IMR-90 (cell line): ENCODE measurements at regions not wholly inside any gene's neighbourhood (a gene's known extent, or its start where the extent isn't known, plus 50 kb on each side); places are given as distances from the start of the nearest gene placed in this dataset.

Source experiments
- ATAC-seq: fragments of 200-7000 bp; cut with Tn5 transposase; 2 replicates; pipeline ENCODE4 v1.9.1; 2020; ENCODE audit warnings: low read depth, mild to moderate bottlenecking, moderate library complexity
- BruUV-seq: library from RNA; stranded (reverse); fragments of 400-500 nt; replicated peaks from 2 replicates; lab custom pipeline; 2021; lab: Mats Ljungman, UMichigan
- CTCF ChIA-PET: fragments of 300-600 bp; formaldehyde crosslinking; extraction: SDS; loops from one replicate; lab custom pipeline; 2021; ENCODE audit warnings: antibody characterized with exemption; lab: Yijun Ruan, JAX
- POLR2A ChIA-PET: fragments of 300-600 bp; sonication (Branson Sonifier 250); formaldehyde crosslinking; loops from one replicate; lab custom pipeline; 2022; ENCODE audit warnings: antibody characterized with exemption; ENCODE audit not compliant: unreplicated experiment; lab: Charles Lee
- DNase-seq: peaks from one replicate; pipeline ENCODE4 v3.0.0; 2013
- H2AFZ ChIP-seq: replicated peaks from 2 replicates; pipeline ENCODE3; 2013; ENCODE audit warnings: low read length, mild to moderate bottlenecking; ENCODE audit not compliant: poor library complexity
- H2AK5ac ChIP-seq: 2 replicates; pipeline ENCODE4 v1.6.1; 2013; ENCODE audit warnings: low read depth, low read length, inconsistent platforms
- H2AK9ac ChIP-seq: replicated peaks from 2 replicates; pipeline ENCODE3; 2013; ENCODE audit warnings: mild to moderate bottlenecking, low read depth, low read length, moderate library complexity; ENCODE audit not compliant: poor library complexity
- H2BK120ac ChIP-seq: 2 replicates; pipeline ENCODE4 v1.6.1; 2013; ENCODE audit warnings: low read depth, low read length, inconsistent platforms
- H2BK15ac ChIP-seq: 3 replicates; pipeline ENCODE4 v1.6.1; 2013; ENCODE audit warnings: low read depth, low read length, inconsistent platforms
- H2BK20ac ChIP-seq: 2 replicates; pipeline ENCODE4 v1.6.1; 2013; ENCODE audit warnings: low read depth, mild to moderate bottlenecking, inconsistent platforms, low read length, moderate library complexity
- H2BK5ac ChIP-seq: 2 replicates; pipeline ENCODE4 v1.6.1; 2013; ENCODE audit warnings: mild to moderate bottlenecking, low read depth, low read length, inconsistent platforms; ENCODE audit not compliant: poor library complexity, severe bottlenecking
- H3K14ac ChIP-seq: replicated peaks from 2 replicates; pipeline ENCODE4 v1.6.1; 2013; ENCODE audit warnings: low read depth, low read length, inconsistent platforms
- H3K18ac ChIP-seq: 2 replicates; pipeline ENCODE4 v1.6.1; 2013; ENCODE audit warnings: low read depth, low read length, control low read depth
- H3K23ac ChIP-seq: 2 replicates; pipeline ENCODE4 v1.6.1; 2013; ENCODE audit warnings: low read depth, low read length, inconsistent platforms
- H3K27ac ChIP-seq: 2 replicates; pipeline ENCODE4 v1.5.1; 2013; ENCODE audit warnings: mild to moderate bottlenecking, control low read depth, low read length; ENCODE audit not compliant: insufficient read depth
- H3K27me3 ChIP-seq: 2 replicates; pipeline ENCODE4 v1.6.1; 2013; ENCODE audit warnings: low read length; ENCODE audit not compliant: control insufficient read depth, insufficient read depth
- H3K36me3 ChIP-seq: 2 replicates; pipeline ENCODE4 v1.6.1; 2013; ENCODE audit warnings: low read length, mixed read lengths; ENCODE audit not compliant: control insufficient read depth, insufficient read depth
- H3K4ac ChIP-seq: 2 replicates; pipeline ENCODE4 v1.6.1; 2013; ENCODE audit warnings: low read depth, low read length, inconsistent platforms
- H3K4me1 ChIP-seq: 2 replicates; pipeline ENCODE4 v1.6.1; 2013; ENCODE audit warnings: low read length, mixed read lengths; ENCODE audit not compliant: control insufficient read depth, insufficient read depth
- H3K4me2 ChIP-seq: 2 replicates; pipeline ENCODE4 v1.6.1; 2013; ENCODE audit warnings: low read depth, mild to moderate bottlenecking, control low read depth, low read length, moderate library complexity
- H3K4me3 ChIP-seq: 2 replicates; pipeline ENCODE4 v1.5.1; 2013; ENCODE audit warnings: low read depth, mild to moderate bottlenecking, control low read depth, low read length, moderate library complexity; ENCODE audit not compliant: insufficient read depth
- H3K56ac ChIP-seq: 2 replicates; pipeline ENCODE4 v1.6.1; 2013; ENCODE audit warnings: low read length, inconsistent platforms; ENCODE audit not compliant: insufficient read depth; ENCODE audit errors: extremely low read depth
- H3K79me1 ChIP-seq, 2 experiments: 2 replicates each; pipeline ENCODE4 v1.6.1; 2013; ENCODE audit warnings: low read length in 2 of 2, inconsistent platforms in 1 of 2, low read depth in 1 of 2
- H3K9ac ChIP-seq: 2 replicates; pipeline ENCODE4 v1.6.1; 2013; ENCODE audit warnings: low read depth, low read length, control low read depth
- H3K9me1 ChIP-seq: 2 replicates; pipeline ENCODE4 v1.6.1; 2013; ENCODE audit warnings: low read length, inconsistent platforms; ENCODE audit not compliant: insufficient read depth
- H3K9me3 ChIP-seq: 2 replicates; pipeline ENCODE4 v1.6.1; 2013; ENCODE audit warnings: low read length; ENCODE audit not compliant: control insufficient read depth, insufficient read depth
- H4K20me1 ChIP-seq: 2 replicates; pipeline ENCODE4 v1.6.1; 2013; ENCODE audit warnings: low read length, inconsistent platforms; ENCODE audit not compliant: insufficient read depth
- H4K5ac ChIP-seq: 2 replicates; pipeline ENCODE4 v1.6.1; 2013; ENCODE audit warnings: mild to moderate bottlenecking, low read depth, low read length, control low read depth
- H4K8ac ChIP-seq, 2 experiments: 2 replicates each; pipeline ENCODE4 v1.6.1; 2013; ENCODE audit warnings: low read depth in 2 of 2, low read length in 2 of 2, control low read depth in 1 of 2, inconsistent platforms in 1 of 2
- H4K91ac ChIP-seq: 2 replicates; pipeline ENCODE4 v1.6.1; 2013; ENCODE audit warnings: low read depth, low read length, inconsistent platforms; ENCODE audit not compliant: insufficient read depth
- BHLHE40 ChIP-seq: fragments of 150-350 bp; IDR thresholded peaks from 2 replicates; pipeline ENCODE4 v1.6.1; 2016; ENCODE audit warnings: mild to moderate bottlenecking, low read depth, low read length
- CEBPB ChIP-seq: IDR thresholded peaks from 2 replicates; pipeline ENCODE4 v1.6.1; 2012; ENCODE audit warnings: low read depth, low read length, improper control_type of control experiment
- CTCF ChIP-seq: conservative IDR thresholded peaks from 2 replicates; pipeline ENCODE4 v1.5.1; 2012; ENCODE audit warnings: mild to moderate bottlenecking, low read depth, low read length, improper control_type of control experiment
- FOS ChIP-seq: fragments of 150-350 bp; IDR thresholded peaks from 2 replicates; pipeline ENCODE4 v1.6.1; 2016; ENCODE audit warnings: low read depth, low read length
- MAFK ChIP-seq: IDR thresholded peaks from 2 replicates; pipeline ENCODE4 v1.6.1; 2012; ENCODE audit warnings: low read depth, low read length, improper control_type of control experiment
- MAZ ChIP-seq: IDR thresholded peaks from 2 replicates; pipeline ENCODE4 v1.6.1; 2012; ENCODE audit warnings: low read depth, mild to moderate bottlenecking, low read length, improper control_type of control experiment, moderate library complexity, borderline replicate concordance
- POLR2A ChIP-seq: IDR thresholded peaks from 2 replicates; pipeline ENCODE4 v1.6.1; 2012; ENCODE audit warnings: mild to moderate bottlenecking, low read depth, low read length
- RAD21 ChIP-seq: IDR thresholded peaks from 2 replicates; pipeline ENCODE4 v1.6.1; 2012; ENCODE audit warnings: low read length, improper control_type of control experiment
- RFX5 ChIP-seq: IDR thresholded peaks from 2 replicates; pipeline ENCODE4 v1.8.0; 2012; ENCODE audit warnings: low read depth, mild to moderate bottlenecking, low read length, moderate library complexity
- SMC3 ChIP-seq: fragments of 150-350 bp; IDR thresholded peaks from 2 replicates; pipeline ENCODE4 v1.6.1; 2016; ENCODE audit warnings: low read depth, mild to moderate bottlenecking, antibody characterized with exemption, low read length, moderate library complexity
- WGBS, 2 experiments: methylation state at CpG; one replicate each; pipeline versions ENCODE4 v1.1.5 to v1.1.7; 2013; ENCODE audit warnings: missing lambda C conversion rate in 2 of 2; ENCODE audit not compliant: insufficient read length in 1 of 2; ENCODE audit errors: extremely low coverage in 2 of 2; 5-methylcytosine and 5-hydroxymethylcytosine counted together
- dilution Hi-C: fragments of 300-500 bp; cut with HindIII; formaldehyde crosslinking; loops from one replicate; pipeline ENCODE4 v1.14.3; 2018; ENCODE audit warnings: low sequenced_read_pairs; ENCODE audit not compliant: unreplicated experiment
- in situ Hi-C: fragments of 300-500 bp; cut with MboI; formaldehyde crosslinking; loops from 3 replicates; pipeline ENCODE4 v1.14.3; 2019; ENCODE audit warnings: low sequenced_read_pairs, inconsistent platforms, mixed read lengths
- intact Hi-C: fragments of 100-400 bp; cut with micrococcal nuclease; formaldehyde crosslinking; loops from 2 replicates; pipeline ENCODE4 v1.10.0; 2022
- TF ChIP-seq, protein P1 (sequence below): fragments of 150-350 bp; IDR thresholded peaks from 2 replicates; pipeline ENCODE4 v1.6.1; 2016; ENCODE audit warnings: low read depth, mild to moderate bottlenecking, low read length, moderate library complexity, borderline replicate concordance

DNA sequence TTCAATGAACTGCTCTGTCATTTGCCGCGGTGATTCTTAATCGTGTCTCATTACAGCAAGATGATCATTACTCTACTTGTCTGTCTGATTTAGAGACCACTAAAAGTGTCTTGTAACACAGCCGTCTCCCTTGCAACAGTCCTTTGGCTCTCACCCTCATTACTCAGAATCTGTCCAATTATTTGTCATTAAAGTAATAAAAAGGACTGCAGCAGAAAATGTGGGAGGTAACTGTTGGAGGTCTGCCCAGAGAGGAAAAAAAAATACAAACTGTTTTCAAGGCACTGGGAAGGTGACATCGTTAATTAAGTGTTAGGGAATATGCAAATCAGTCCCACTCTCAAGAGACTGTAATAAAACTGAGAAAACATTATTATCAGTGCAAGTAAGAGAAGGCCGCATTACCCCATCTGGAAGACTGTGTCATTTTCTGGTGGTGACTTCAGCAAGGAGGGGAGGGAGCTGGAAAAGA is 281.0 kb downstream of the RASEF start:
- Histone ChIP-seq H3K18ac (no peak overlapping the region), H2BK5ac (no peak overlapping the region), H3K36me3 (no peaks in the 10 kb centered on the region), H3K56ac (no peak overlapping the region), H3K27me3 (no peaks in the 10 kb centered on the region; the same call in 1 of the 2 replicates), H4K5ac (no peak overlapping the region), H4K91ac (no peak overlapping the region), H2BK120ac (no peak overlapping the region), H3K9me3 (no peaks in the 10 kb centered on the region), H2AK5ac (no peak overlapping the region), H2AK9ac (no peak overlapping the region), H3K27ac (no peak overlapping the region), H3K14ac (no peak overlapping the region), H3K23ac (no peak overlapping the region), H4K20me1 (no peaks in the 10 kb centered on the region), H4K8ac (no peak overlapping the region), H3K4me1 (no peaks in the 10 kb centered on the region), H3K79me1 (no peaks in the 10 kb centered on the region), H2BK15ac (no peak overlapping the region), H3K9ac (no peak overlapping the region), H3K9me1 (no peaks in the 10 kb centered on the region), H3K4me3 (no peak overlapping the region), H2BK20ac (no peak overlapping the region), H3K4me2 (no peak overlapping the region), H2AFZ (no peak overlapping the region), H3K4ac (no peak overlapping the region)
- no CpG with 5 or more reads among the region's 6 CpGs for WGBS, 2 experiments
- DNase-seq (no peak), ATAC-seq (no peak)
- dilution Hi-C loops = no loop called here
- in situ Hi-C loops = no loop called here
- ChIA-PET CTCF (no interaction called here), POLR2A (no interaction called here)
- intact Hi-C loops = no loop called here
- BruUV-seq = no TSS peak
- TF ChIP-seq MAZ (no peak), BHLHE40 (no peak), RAD21 (no peak), MAFK (no peak), FOS (no peak), RFX5 (no peak), SMC3 (no peak), CTCF (no peak), CEBPB (no peak), POLR2A (no peak)
- TF ChIP-seq, protein P1, sequence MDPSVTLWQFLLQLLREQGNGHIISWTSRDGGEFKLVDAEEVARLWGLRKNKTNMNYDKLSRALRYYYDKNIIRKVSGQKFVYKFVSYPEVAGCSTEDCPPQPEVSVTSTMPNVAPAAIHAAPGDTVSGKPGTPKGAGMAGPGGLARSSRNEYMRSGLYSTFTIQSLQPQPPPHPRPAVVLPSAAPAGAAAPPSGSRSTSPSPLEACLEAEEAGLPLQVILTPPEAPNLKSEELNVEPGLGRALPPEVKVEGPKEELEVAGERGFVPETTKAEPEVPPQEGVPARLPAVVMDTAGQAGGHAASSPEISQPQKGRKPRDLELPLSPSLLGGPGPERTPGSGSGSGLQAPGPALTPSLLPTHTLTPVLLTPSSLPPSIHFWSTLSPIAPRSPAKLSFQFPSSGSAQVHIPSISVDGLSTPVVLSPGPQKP = no peak
